HFFc6 (cell line): ENCODE measurements at regions not wholly inside any gene's neighbourhood (a gene's known extent, or its start where the extent isn't known, plus 50 kb on each side); places are given as distances from the start of the nearest gene placed in this dataset.

ENCODE experiments used
- DNase-seq: peaks from one replicate; pipeline ENCODE4 v3.0.0-alpha.2; 2018
- H3K27ac Mint-ChIP-seq: 2 replicates; pipeline ENCODE4 v1.8.0; 2020; ENCODE audit warnings: mild to moderate bottlenecking, mixed read lengths
- H3K27me3 Mint-ChIP-seq: 2 replicates; pipeline ENCODE4 v1.8.0; 2021; ENCODE audit warnings: mild to moderate bottlenecking, moderate library complexity, mixed read lengths; ENCODE audit not compliant: insufficient read depth
- H3K36me3 Mint-ChIP-seq: 2 replicates; pipeline ENCODE4 v1.8.0; 2021; ENCODE audit warnings: low read depth, mixed read lengths
- H3K4me1 Mint-ChIP-seq: 2 replicates; pipeline ENCODE4 v1.8.0; 2020; ENCODE audit warnings: low read depth, mixed read lengths
- H3K4me3 Mint-ChIP-seq: 2 replicates; pipeline ENCODE4 v1.8.0; 2020; ENCODE audit warnings: mild to moderate bottlenecking, moderate library complexity, mixed read lengths
- H3K9me3 Mint-ChIP-seq: 2 replicates; pipeline ENCODE4 v1.8.0; 2020; ENCODE audit warnings: mild to moderate bottlenecking, mixed read lengths
- TF ChIP-seq, protein P1 (sequence below): fragments of 200-600 bp; sonication (generic); IDR thresholded peaks from 2 replicates; pipeline ENCODE4 v1.5.0; 2021; ENCODE audit warnings: antibody characterized with exemption, mild to moderate bottlenecking

- H3K4me3 Mint-ChIP-seq: no peak overlapping the region
- H3K27me3 Mint-ChIP-seq: peaks cover 4% of the 10 kb centered on the region; the same call in 1 of the 2 replicates
- DNase-seq: no peak
- H3K27ac Mint-ChIP-seq: no peak overlapping the region
- peaks cover 30% of the 10 kb centered on the region for H3K9me3 Mint-ChIP-seq
- TF ChIP-seq, protein P1, sequence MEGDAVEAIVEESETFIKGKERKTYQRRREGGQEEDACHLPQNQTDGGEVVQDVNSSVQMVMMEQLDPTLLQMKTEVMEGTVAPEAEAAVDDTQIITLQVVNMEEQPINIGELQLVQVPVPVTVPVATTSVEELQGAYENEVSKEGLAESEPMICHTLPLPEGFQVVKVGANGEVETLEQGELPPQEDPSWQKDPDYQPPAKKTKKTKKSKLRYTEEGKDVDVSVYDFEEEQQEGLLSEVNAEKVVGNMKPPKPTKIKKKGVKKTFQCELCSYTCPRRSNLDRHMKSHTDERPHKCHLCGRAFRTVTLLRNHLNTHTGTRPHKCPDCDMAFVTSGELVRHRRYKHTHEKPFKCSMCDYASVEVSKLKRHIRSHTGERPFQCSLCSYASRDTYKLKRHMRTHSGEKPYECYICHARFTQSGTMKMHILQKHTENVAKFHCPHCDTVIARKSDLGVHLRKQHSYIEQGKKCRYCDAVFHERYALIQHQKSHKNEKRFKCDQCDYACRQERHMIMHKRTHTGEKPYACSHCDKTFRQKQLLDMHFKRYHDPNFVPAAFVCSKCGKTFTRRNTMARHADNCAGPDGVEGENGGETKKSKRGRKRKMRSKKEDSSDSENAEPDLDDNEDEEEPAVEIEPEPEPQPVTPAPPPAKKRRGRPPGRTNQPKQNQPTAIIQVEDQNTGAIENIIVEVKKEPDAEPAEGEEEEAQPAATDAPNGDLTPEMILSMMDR: no peak
- no peaks in the 10 kb centered on the region; the same call in 1 of the 2 replicates for H3K4me1 Mint-ChIP-seq
- H3K36me3 Mint-ChIP-seq: 0 out of 2 replicates have a peak, but pooled peaks cover 4% of the 10 kb centered on the region
Observed at GRCh38 chr15:45962733-45963132, 327.9 kb downstream of the SQOR start.

GRCh38 chr15:45970542-45970941 lies 335.7 kb downstream of the SQOR start:
- H3K9me3 Mint-ChIP-seq: peaks cover 19% of the 10 kb centered on the region
- H3K27ac Mint-ChIP-seq: no peak overlapping the region
- H3K36me3 Mint-ChIP-seq: no peaks in the 10 kb centered on the region
- H3K4me1 Mint-ChIP-seq: peaks cover 7% of the 10 kb centered on the region; the same call in 1 of the 2 replicates
- no peak for DNase-seq
- H3K4me3 Mint-ChIP-seq: no peak overlapping the region
- TF ChIP-seq, protein P1: no peak
- peaks cover 1% of the 10 kb centered on the region for H3K27me3 Mint-ChIP-seq

DNA sequence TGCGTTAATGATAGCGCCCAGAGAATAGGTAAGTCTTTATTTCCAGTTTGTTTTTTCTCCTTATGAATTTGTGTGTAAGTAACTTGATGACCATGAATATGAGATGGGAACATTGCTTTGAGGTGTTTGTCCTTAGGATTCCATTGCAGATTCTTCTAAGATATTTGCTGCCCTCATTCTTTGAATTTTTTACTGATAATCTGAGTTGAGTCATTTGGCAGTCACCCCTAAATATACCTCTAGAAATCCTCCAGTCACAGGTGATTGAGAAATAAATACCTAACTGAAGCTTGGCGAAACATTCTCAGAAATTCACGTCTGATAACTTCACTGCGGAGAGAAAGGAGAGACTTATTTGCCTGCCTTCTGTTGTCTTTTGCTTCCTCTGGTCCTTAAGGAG lies 345.5 kb downstream of the SQOR start:
- no peak for DNase-seq
- Mint-ChIP-seq H3K27me3 (peaks cover 1% of the 10 kb centered on the region; the same call in 1 of the 2 replicates), H3K4me3 (no peak overlapping the region), H3K9me3 (peaks cover 21% of the 10 kb centered on the region), H3K36me3 (no peaks in the 10 kb centered on the region), H3K4me1 (peaks cover 7% of the 10 kb centered on the region; the same call in 1 of the 2 replicates), H3K27ac (no peak overlapping the region)
- TF ChIP-seq, protein P1: no peak

DNA sequence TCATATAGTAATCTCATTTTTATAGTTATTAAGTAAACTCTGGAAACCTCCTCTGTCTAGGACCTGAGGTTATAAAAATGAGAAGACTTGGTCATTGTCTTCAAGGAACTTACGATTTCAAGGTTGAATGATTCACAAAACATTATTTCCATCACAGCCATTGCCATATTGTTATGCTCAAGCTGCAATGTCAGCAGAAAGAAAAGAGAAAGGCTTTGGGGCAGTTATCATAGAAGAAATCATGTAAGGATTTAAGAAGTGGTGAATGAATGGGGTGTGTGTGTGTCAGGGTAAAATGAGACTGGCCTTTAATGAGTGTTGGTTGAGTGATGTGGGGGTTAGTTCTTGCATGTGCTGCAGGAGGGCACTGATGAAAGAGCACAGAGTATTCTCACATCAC lies 346.8 kb downstream of the SQOR start:
- TF ChIP-seq, protein P1: no peak
- Mint-ChIP-seq H3K4me1 (peaks cover 7% of the 10 kb centered on the region; the same call in 1 of the 2 replicates), H3K4me3 (no peak overlapping the region), H3K27ac (no peak overlapping the region), H3K36me3 (no peaks in the 10 kb centered on the region), H3K9me3 (peaks cover 29% of the 10 kb centered on the region), H3K27me3 (peaks cover 1% of the 10 kb centered on the region; the same call in 1 of the 2 replicates)
- no peak for DNase-seq

- no peaks in the 10 kb centered on the region for H3K36me3 Mint-ChIP-seq
Observed at GRCh38 chr15:45991863-45992262, 357.0 kb downstream of the SQOR start.

More at GRCh38 chr15:45991863-45992262, 357.0 kb downstream of the SQOR start:
- Mint-ChIP-seq H3K27me3 (peaks cover 2% of the 10 kb centered on the region; the same call in 1 of the 2 replicates), H3K4me1 (no peaks in the 10 kb centered on the region), H3K9me3 (peaks cover 39% of the 10 kb centered on the region), H3K4me3 (no peak overlapping the region), H3K27ac (no peak overlapping the region)
- no peak for DNase-seq
- TF ChIP-seq, protein P1: no peak
